Trophoblast cell (in vitro differentiated cells and primary cell): ENCODE measurements at regions not wholly inside any gene's neighbourhood (a gene's known extent, or its start where the extent isn't known, plus 50 kb on each side); places are given as distances from the start of the nearest gene placed in this dataset.

Source experiments
- DNase-seq, 2 donors: peaks; one replicate each; pipeline ENCODE4 v3.0.0-alpha.2; 2016
- H2AFZ ChIP-seq: 2 replicates; pipeline ENCODE4 v1.6.1; 2013; ENCODE audit warnings: low read length, moderate library complexity, mild to moderate bottlenecking; ENCODE audit not compliant: insufficient read depth, poor library complexity
- H2AK5ac ChIP-seq: 2 replicates; pipeline ENCODE4 v1.6.1; 2013; ENCODE audit warnings: mild to moderate bottlenecking, low read length
- H2BK120ac ChIP-seq: 2 replicates; pipeline ENCODE4 v1.6.1; 2013; ENCODE audit warnings: low read length, mild to moderate bottlenecking, moderate library complexity; ENCODE audit not compliant: insufficient read depth, poor library complexity
- H2BK12ac ChIP-seq: 2 replicates; pipeline ENCODE4 v1.6.1; 2013; ENCODE audit warnings: mild to moderate bottlenecking, low read length, moderate library complexity
- H2BK5ac ChIP-seq: 2 replicates; pipeline ENCODE4 v1.6.1; 2013; ENCODE audit warnings: low read length, low read depth, moderate library complexity, mild to moderate bottlenecking; ENCODE audit not compliant: poor library complexity
- H3K14ac ChIP-seq: 2 replicates; pipeline ENCODE4 v1.6.1; 2013; ENCODE audit warnings: mild to moderate bottlenecking, low read length
- H3K18ac ChIP-seq: 2 replicates; pipeline ENCODE4 v1.6.1; 2013; ENCODE audit warnings: mild to moderate bottlenecking, low read length
- H3K23ac ChIP-seq: 2 replicates; pipeline ENCODE4 v1.6.1; 2013; ENCODE audit warnings: low read length
- H3K27ac ChIP-seq: 2 replicates; pipeline ENCODE4 v1.5.1; 2013; ENCODE audit warnings: low read depth, mild to moderate bottlenecking, inconsistent platforms, low read length, moderate library complexity
- H3K27me3 ChIP-seq: 2 replicates; pipeline ENCODE4 v1.6.1; 2013; ENCODE audit warnings: inconsistent platforms, mild to moderate bottlenecking, low read length, moderate library complexity; ENCODE audit not compliant: insufficient read depth
- H3K36me3 ChIP-seq, 2 experiments: 1 replicate in 1 of 2; 2 replicates in 1 of 2; pipeline ENCODE4 v1.6.1; 2013; ENCODE audit warnings: low read length in 2 of 2, mild to moderate bottlenecking in 2 of 2, moderate library complexity in 1 of 2; ENCODE audit not compliant: insufficient read depth in 2 of 2, control insufficient read depth in 1 of 2
- H3K4ac ChIP-seq: 2 replicates; pipeline ENCODE4 v1.6.1; 2013; ENCODE audit warnings: low read depth, mild to moderate bottlenecking, low read length, moderate library complexity
- H3K4me1 ChIP-seq, 2 experiments: 1 replicate in 1 of 2; 2 replicates in 1 of 2; pipeline ENCODE4 v1.6.1; 2013; ENCODE audit warnings: low read length in 2 of 2, mild to moderate bottlenecking in 2 of 2, moderate library complexity in 1 of 2; ENCODE audit not compliant: insufficient read depth in 2 of 2, control insufficient read depth in 1 of 2
- H3K4me2 ChIP-seq: 2 replicates; pipeline ENCODE4 v1.6.1; 2013; ENCODE audit warnings: inconsistent platforms, mild to moderate bottlenecking, low read length, moderate library complexity
- H3K4me3 ChIP-seq: 2 replicates; pipeline ENCODE4 v1.5.1; 2013; ENCODE audit warnings: mild to moderate bottlenecking, low read depth, low read length, inconsistent platforms
- H3K79me1 ChIP-seq: one replicate; pipeline ENCODE4 v1.6.1; 2013; ENCODE audit warnings: low read length
- H3K79me2 ChIP-seq: 2 replicates; pipeline ENCODE4 v1.6.1; 2013; ENCODE audit warnings: low read length, mild to moderate bottlenecking; ENCODE audit not compliant: control insufficient read depth, insufficient read depth, poor library complexity
- H3K9ac ChIP-seq: 2 replicates; pipeline ENCODE4 v1.6.1; 2013; ENCODE audit warnings: mild to moderate bottlenecking, low read length
- H3K9me3 ChIP-seq: 2 replicates; pipeline ENCODE4 v1.6.1; 2013; ENCODE audit warnings: low read depth, mild to moderate bottlenecking, control low read depth, inconsistent platforms, low read length; ENCODE audit not compliant: insufficient read depth
- H4K12ac ChIP-seq: 2 replicates; pipeline ENCODE4 v1.6.1; 2013; ENCODE audit warnings: low read depth, mild to moderate bottlenecking, low read length, moderate library complexity
- H4K8ac ChIP-seq: 2 replicates; pipeline ENCODE4 v1.6.1; 2013; ENCODE audit warnings: low read depth, mild to moderate bottlenecking, low read length, moderate library complexity
- H4K91ac ChIP-seq: one replicate; pipeline ENCODE4 v1.6.1; 2013; ENCODE audit warnings: low read depth, mild to moderate bottlenecking, low read length, moderate library complexity
- WGBS: extraction: QIAGEN DNeasy Blood & Tissue Kit; methylation state at CpG from one replicate; pipeline ENCODE4 v1.1.7; 2013; ENCODE audit warnings: missing lambda C conversion rate; ENCODE audit not compliant: insufficient read length, insufficient coverage; ENCODE audit errors: extremely low coverage; 5-methylcytosine and 5-hydroxymethylcytosine counted together

GRCh38 chr5:3249401-3249800, 346.2 kb upstream of the IRX1 start:
- H2BK5ac ChIP-seq = no peak overlapping the region
- H3K4me2 ChIP-seq = no peak overlapping the region
- H2AFZ ChIP-seq = no peak overlapping the region
- H3K9me3 ChIP-seq = no peaks in the 10 kb centered on the region
- no CpG with 5 or more reads among the region's 2 CpGs for WGBS
- no peak overlapping the region for H3K9ac ChIP-seq
- H3K23ac ChIP-seq = no peak overlapping the region
- no peak overlapping the region for H4K8ac ChIP-seq
- H2BK120ac ChIP-seq = no peak overlapping the region
- no peak overlapping the region for H3K4ac ChIP-seq
- H3K79me1 ChIP-seq = no peaks in the 10 kb centered on the region
- H2AK5ac ChIP-seq = no peak overlapping the region
- no peak overlapping the region for H3K27ac ChIP-seq
- no peak for DNase-seq
- no peak overlapping the region for H3K14ac ChIP-seq
- no peak overlapping the region for H3K18ac ChIP-seq
- H3K4me3 ChIP-seq = no peak overlapping the region
- no peaks in the 10 kb centered on the region for H3K36me3 ChIP-seq
- no peak overlapping the region for H2BK12ac ChIP-seq
- no peak overlapping the region for H4K91ac ChIP-seq
- H4K12ac ChIP-seq = no peak overlapping the region
- H3K27me3 ChIP-seq = no peaks in the 10 kb centered on the region
- no peaks in the 10 kb centered on the region for H3K79me2 ChIP-seq
- no peaks in the 10 kb centered on the region for H3K4me1 ChIP-seq

- H3K27ac ChIP-seq = no peak overlapping the region
- H2AFZ ChIP-seq = no peak overlapping the region
- no peaks in the 10 kb centered on the region for H3K79me2 ChIP-seq
- H3K9me3 ChIP-seq = peaks cover 24% of the 10 kb centered on the region
- H2BK5ac ChIP-seq = no peak overlapping the region
- no peak overlapping the region for H4K8ac ChIP-seq
- H3K4me1 ChIP-seq = no peaks in the 10 kb centered on the region
- no peak overlapping the region for H2AK5ac ChIP-seq
- H2BK12ac ChIP-seq = no peak overlapping the region
- WGBS = no CpG with 5 or more reads among the region's 11 CpGs
- no peak for DNase-seq
- no peak overlapping the region for H3K23ac ChIP-seq
- H3K79me1 ChIP-seq = no peaks in the 10 kb centered on the region
- H3K18ac ChIP-seq = no peak overlapping the region
- H2BK120ac ChIP-seq = no peak overlapping the region
- H3K9ac ChIP-seq = no peak overlapping the region
- H3K4me3 ChIP-seq = no peak overlapping the region
- H3K14ac ChIP-seq = no peak overlapping the region
- no peak overlapping the region for H3K4me2 ChIP-seq
- no peak overlapping the region for H3K4ac ChIP-seq
- no peaks in the 10 kb centered on the region for H3K36me3 ChIP-seq
- no peak overlapping the region for H4K12ac ChIP-seq
- no peak overlapping the region for H4K91ac ChIP-seq
- no peaks in the 10 kb centered on the region for H3K27me3 ChIP-seq
Measured at GRCh38 chr5:3237276-3237868, 358.3 kb upstream of the IRX1 start.

- Histone ChIP-seq H3K79me1 (no peaks in the 10 kb centered on the region), H3K4ac (no peak overlapping the region), H2BK12ac (no peak overlapping the region), H3K27ac (no peak overlapping the region), H3K18ac (no peak overlapping the region), H4K8ac (no peak overlapping the region), H2AK5ac (no peak overlapping the region), H3K23ac (no peak overlapping the region), H3K4me1 (no peaks in the 10 kb centered on the region), H4K91ac (no peak overlapping the region), H3K9me3 (peaks cover 25% of the 10 kb centered on the region), H3K36me3 (no peaks in the 10 kb centered on the region), H3K79me2 (no peaks in the 10 kb centered on the region), H3K27me3 (no peaks in the 10 kb centered on the region), H2AFZ (no peak overlapping the region), H2BK120ac (no peak overlapping the region), H3K4me2 (no peak overlapping the region), H2BK5ac (no peak overlapping the region), H4K12ac (no peak overlapping the region), H3K4me3 (no peak overlapping the region), H3K14ac (no peak overlapping the region), H3K9ac (no peak overlapping the region)
- no peak for DNase-seq
- no CpG with 5 or more reads among the region's 9 CpGs for WGBS
Measured at GRCh38 chr5:3234566-3234965, 361.1 kb upstream of the IRX1 start.

GRCh38 chr5:3230941-3231340, 364.7 kb upstream of the IRX1 start:
- Histone ChIP-seq H4K91ac (no peak overlapping the region), H2BK12ac (no peak overlapping the region)
- WGBS = no CpG with 5 or more reads among the region's 10 CpGs

More at GRCh38 chr5:3230941-3231340, 364.7 kb upstream of the IRX1 start:
- no peak for DNase-seq
- Histone ChIP-seq H3K4me2 (no peak overlapping the region), H3K9me3 (peaks cover 8% of the 10 kb centered on the region), H3K14ac (no peak overlapping the region), H3K9ac (no peak overlapping the region), H3K4me1 (no peaks in the 10 kb centered on the region), H3K4ac (no peak overlapping the region), H2AFZ (no peak overlapping the region), H3K27me3 (no peaks in the 10 kb centered on the region), H4K12ac (no peak overlapping the region), H2BK120ac (no peak overlapping the region), H3K79me2 (no peaks in the 10 kb centered on the region), H4K8ac (no peak overlapping the region), H3K36me3 (no peaks in the 10 kb centered on the region), H2BK5ac (no peak overlapping the region), H3K4me3 (no peak overlapping the region), H3K79me1 (no peaks in the 10 kb centered on the region), H3K18ac (no peak overlapping the region), H2AK5ac (no peak overlapping the region), H3K23ac (no peak overlapping the region), H3K27ac (no peak overlapping the region)
